ENCODE measurements at regions not wholly inside any gene's neighbourhood (a gene's known extent, or its start where the extent isn't known, plus 50 kb on each side); places are given as distances from the start of the nearest gene placed in this dataset.
A peak's percentile ranks its signal among the peaks of the same experiment; 100 is the strongest.

DNA sequence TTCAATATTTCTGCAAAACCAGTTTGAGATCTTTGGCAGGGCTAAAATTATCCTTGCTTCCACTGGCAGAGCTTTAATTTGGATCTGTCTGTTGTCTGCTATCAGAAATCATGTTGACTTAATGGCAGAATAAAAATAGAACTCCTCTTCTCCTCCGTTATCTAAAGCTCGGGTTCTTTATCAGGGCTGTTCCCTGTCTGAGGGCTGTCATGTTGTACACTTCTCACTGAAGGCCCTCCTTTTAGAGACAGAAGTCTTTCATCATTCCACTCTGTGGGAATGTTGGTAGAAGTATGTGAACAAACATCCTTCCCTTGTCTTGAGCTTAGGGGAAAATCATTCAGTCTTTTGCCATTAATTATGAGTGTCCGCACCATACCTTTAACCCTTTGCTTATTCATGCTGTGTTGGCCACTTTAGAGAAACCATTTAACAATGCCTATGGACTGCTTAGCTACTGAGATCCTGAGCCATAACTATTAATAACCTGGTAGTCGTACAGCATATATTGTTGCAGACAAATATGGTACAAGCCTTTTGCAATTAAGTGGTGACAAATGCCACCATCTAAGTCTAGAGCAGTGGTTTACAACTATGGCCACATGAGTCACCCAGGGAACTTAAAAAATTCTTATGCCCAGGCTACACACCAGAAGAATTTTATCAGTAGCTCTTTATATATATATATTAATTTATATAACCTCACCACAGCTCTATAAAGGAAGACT is 226.0 kb upstream of the TPM1 start:
- Mint-ChIP-seq H3K27me3 (ENCODE audit: low read depth, poor library complexity) (peaks cover 6% of the 10 kb centered on the region), H3K4me1 (peaks cover 49% of the 10 kb centered on the region), H3K4me3 (no peak overlapping the region), H3K36me3 (ENCODE audit: low read depth) (peaks cover 24% of the 10 kb centered on the region), H3K27ac (peak overlapping the region; percentile 9), H3K9me3 (no peaks in the 10 kb centered on the region)
- TF ChIP-seq CTCF (IDR thresholded peaks at IDR 0.05), result no peak
- no peak for DNase-seq

DNA sequence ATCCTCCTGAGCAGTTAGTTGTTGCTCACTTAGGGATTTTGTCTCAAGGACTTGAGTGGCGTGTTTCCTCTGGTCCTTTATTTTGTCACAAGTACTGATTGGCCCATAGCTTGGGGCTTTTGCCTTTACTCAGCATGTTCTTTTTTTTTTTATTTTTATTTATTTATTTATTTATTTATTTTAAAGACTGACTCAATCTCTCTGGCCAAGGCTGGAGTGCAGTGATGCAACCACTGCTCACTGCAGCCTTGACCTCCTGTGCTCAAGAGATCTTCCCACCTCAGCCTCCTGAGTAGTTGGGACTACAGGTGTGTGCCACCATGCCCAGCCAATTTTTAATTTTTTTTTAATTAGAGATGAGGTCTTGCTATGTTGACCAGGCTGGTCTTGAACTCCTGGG is 223.9 kb upstream of the TPM1 start:
- Mint-ChIP-seq H3K4me1 (peaks cover 43% of the 10 kb centered on the region), H3K36me3 (ENCODE audit: low read depth) (peaks cover 24% of the 10 kb centered on the region), H3K4me3 (no peak overlapping the region), H3K9me3 (no peaks in the 10 kb centered on the region), H3K27ac (no peak overlapping the region), H3K27me3 (ENCODE audit: low read depth, poor library complexity) (peaks cover 7% of the 10 kb centered on the region)
- DNase-seq, result no peak
- no peak for TF ChIP-seq CTCF (IDR thresholded peaks at IDR 0.05)

- H3K27me3 Mint-ChIP-seq (ENCODE audit: low read depth, poor library complexity), result peaks cover 14% of the 10 kb centered on the region
- H3K4me3 Mint-ChIP-seq, result no peak overlapping the region
- H3K9me3 Mint-ChIP-seq, result no peaks in the 10 kb centered on the region
- DNase-seq, result no peak
- TF ChIP-seq CTCF (IDR thresholded peaks at IDR 0.05), result no peak
- peaks cover 23% of the 10 kb centered on the region for H3K36me3 Mint-ChIP-seq (ENCODE audit: low read depth)
- H3K4me1 Mint-ChIP-seq, result peaks cover 24% of the 10 kb centered on the region
- H3K27ac Mint-ChIP-seq, result peak overlapping the region; percentile 44
These were observed 221.0 kb upstream of the TPM1 start for GRCh38 chr15:62821384-62822131.

- DNase-seq, result no peak
- peaks cover 23% of the 10 kb centered on the region for H3K36me3 Mint-ChIP-seq (ENCODE audit: low read depth)
- no peaks in the 10 kb centered on the region for H3K9me3 Mint-ChIP-seq
- H3K27ac Mint-ChIP-seq, result no peak overlapping the region
- no peak for TF ChIP-seq CTCF (IDR thresholded peaks at IDR 0.05)
- peaks cover 14% of the 10 kb centered on the region for H3K27me3 Mint-ChIP-seq (ENCODE audit: low read depth, poor library complexity)
- H3K4me1 Mint-ChIP-seq, result peaks cover 22% of the 10 kb centered on the region
- H3K4me3 Mint-ChIP-seq, result no peak overlapping the region
These were observed 220.3 kb upstream of the TPM1 start for GRCh38 chr15:62822228-62822627.

GRCh38 chr15:62823561-62823960 is 219.0 kb upstream of the TPM1 start:
- no peaks in the 10 kb centered on the region for H3K9me3 Mint-ChIP-seq
- H3K36me3 Mint-ChIP-seq (ENCODE audit: low read depth), result peaks cover 23% of the 10 kb centered on the region
- TF ChIP-seq CTCF (IDR thresholded peaks at IDR 0.05), result no peak
- H3K4me3 Mint-ChIP-seq, result no peak overlapping the region
- no peak overlapping the region for H3K27ac Mint-ChIP-seq
- peaks cover 26% of the 10 kb centered on the region for H3K4me1 Mint-ChIP-seq
- H3K27me3 Mint-ChIP-seq (ENCODE audit: low read depth, poor library complexity), result peaks cover 14% of the 10 kb centered on the region
- DNase-seq, result no peak
